Suppressor macrophage (primary cell): ENCODE measurements at regions not wholly inside any gene's neighbourhood (a gene's known extent, or its start where the extent isn't known, plus 50 kb on each side); places are given as distances from the start of the nearest gene placed in this dataset.

Source experiments
- DNase-seq, 4 experiments: peaks; one replicate each; pipeline ENCODE4 v3.0.0-alpha.2; 2020 to 2022

DNA sequence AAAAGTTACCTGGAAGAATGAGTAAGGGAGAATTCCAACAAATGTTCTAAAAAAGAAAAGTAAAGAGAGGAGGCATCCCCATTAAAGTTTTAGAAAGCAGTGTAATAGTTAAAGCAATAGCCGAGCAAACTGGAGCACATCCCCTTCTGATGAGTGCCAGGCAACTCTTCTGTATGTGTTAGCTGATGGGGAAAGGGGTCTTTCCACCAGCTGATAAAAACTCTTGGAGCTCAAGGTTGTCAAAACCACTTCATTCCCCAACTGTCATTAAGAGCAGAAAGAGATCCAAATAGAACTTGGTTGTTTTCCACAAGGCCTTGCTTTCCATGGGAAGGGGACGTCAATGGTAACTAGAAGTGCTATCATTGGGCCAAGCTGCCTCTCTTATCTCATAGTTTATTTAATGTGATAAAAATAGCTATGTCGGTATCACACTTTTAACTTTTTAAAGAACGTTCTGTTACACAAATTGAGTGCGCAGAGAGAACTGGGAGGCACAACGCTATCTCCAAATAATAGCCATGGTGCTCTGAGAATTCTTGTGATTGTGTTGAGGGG lies 116.9 kb downstream of the POLR2M start:
- no peak for DNase-seq

GRCh38 chr15:57824186-57824585 lies 117.7 kb downstream of the POLR2M start:
- no peak for DNase-seq

GRCh38 chr15:57827021-57827420 lies 120.5 kb downstream of the POLR2M start:
- DNase-seq: peak in 1 of 4 experiments; percentile 3

DNA sequence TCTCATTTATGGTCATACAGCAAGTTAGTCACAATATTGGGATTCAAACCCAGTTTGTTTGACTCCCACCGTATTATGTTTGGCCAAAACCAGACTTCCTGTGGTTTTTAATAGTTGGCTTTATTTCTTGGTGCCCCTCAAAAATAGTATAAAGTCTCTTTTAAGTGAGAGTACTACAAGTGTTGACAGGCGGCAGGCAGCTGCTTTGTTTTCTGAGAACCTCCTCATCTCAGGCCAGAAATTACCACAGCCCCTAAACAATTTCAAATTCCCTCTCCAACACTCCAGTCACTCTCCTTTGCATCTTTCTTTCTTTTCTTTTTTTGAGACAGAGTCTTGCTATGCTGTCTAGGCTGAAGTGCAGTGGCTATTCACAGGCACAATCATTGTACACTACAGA lies 121.5 kb downstream of the POLR2M start:
- DNase-seq: no peak

DNA sequence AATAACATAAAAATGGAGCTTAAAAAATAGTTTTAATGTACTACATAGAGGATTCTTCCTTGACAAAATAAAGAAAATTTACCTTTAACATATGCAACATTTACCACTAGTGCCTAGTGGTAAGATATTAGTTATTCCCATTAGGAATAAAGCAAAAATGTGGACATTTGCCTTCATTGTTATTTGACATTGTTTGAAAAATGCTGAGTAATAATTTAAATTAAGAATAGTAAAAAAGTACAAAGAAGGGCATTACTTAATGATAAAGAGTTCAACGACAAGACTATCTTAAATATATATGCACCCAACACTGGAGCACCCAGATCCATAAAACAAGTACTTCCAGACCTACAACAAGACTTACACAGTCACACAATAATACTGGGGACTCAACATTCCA lies 125.7 kb downstream of the POLR2M start:
- DNase-seq: no peak

DNA sequence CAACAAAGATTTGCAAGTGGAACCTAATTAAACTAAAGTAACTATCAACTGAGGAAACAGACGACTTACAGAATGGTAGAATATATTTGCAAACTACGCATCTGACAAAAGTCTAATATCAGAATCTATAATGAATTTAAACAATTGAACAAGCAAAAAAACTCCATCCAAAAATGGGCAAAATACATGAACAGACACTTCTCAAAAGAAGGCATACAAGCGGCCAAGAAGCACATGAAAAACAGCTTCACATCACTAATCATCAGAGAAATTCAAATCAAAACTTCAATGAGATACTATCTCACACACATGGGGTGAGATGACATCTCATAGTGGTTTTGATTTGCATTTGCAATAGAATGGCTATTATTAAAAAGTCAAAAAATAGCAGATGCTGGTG lies 128.6 kb downstream of the POLR2M start:
- no peak for DNase-seq

GRCh38 chr15:57849317-57849716 lies 142.8 kb downstream of the POLR2M start:
- no peak for DNase-seq

GRCh38 chr15:57854531-57854930 lies 148.0 kb downstream of the POLR2M start:
- no peak for DNase-seq

DNA sequence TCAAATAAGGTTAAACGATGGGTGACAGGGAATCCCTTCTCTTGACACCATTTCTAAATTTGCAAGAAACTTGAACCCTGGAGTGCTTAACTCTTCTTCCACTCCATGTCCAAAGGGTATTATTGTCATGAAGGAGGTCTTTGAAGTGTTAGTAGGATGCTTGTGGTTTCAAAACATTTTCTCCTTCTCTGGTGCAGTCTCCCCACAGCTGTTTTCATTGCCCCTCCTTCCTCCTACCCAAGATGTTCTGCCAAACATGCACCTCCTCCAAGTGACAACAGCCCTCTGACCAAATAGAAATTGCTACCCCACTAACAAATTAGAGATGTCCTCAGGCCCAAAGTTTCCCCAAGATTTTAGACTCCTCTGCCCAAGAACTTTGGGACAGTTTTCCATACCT lies 151.4 kb downstream of the POLR2M start:
- DNase-seq: no peak

GRCh38 chr15:57859130-57859685 lies 152.7 kb downstream of the POLR2M start:
- no peak for DNase-seq

DNA sequence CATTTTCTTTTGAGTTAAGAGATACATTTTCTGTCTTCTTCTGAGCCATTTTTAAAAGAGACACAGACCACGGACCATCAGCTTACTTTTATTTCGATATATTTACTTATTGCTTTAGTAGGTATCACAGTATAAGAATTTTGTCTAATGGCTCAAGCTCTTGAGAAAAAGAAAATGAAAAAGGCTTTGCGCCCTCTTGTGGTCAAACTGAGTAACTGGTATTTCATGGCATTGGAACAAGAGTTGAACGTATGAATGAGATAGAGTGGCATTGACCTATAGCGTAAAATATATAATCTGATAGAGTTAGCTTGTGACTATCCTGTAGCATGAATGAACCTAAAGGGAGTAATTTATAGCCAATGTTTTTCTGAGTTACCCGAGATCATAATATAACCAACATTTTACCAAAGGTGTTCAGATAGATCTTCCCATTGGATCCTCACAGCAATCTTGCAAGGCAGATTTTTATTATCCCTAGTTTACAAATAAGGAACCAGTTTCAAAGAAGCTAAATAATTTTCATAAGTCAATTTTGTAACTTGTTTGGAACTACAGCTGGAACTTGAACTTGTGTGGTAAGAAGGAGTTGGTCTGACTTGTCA lies 154.6 kb downstream of the POLR2M start:
- peak; percentile 57 to 81 (median 72) for DNase-seq

- DNase-seq: peak; percentile 23 to 44 (median 40)
Observed at GRCh38 chr15:57861815-57862586, 155.5 kb downstream of the POLR2M start.

DNA sequence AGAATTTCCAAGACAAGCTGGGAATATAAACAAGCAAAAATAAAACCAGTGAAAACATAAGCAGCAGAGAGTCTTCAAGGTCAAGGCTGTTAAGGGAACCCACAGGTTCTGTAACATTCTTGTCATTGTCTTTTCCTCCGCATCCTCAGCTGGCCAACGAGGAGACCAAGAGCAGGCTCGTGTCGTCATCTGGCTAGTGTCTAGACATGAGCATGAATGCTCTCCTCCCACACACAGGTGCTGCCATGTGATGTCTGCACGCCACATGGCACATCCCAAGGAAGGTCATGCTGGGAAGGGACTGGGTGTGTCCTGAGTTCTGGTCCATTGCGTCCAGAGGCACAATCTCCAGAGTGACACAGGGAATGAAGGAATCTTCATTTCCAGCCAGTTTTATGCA lies 156.2 kb downstream of the POLR2M start:
- DNase-seq: no peak

GRCh38 chr15:57865294-57865693 lies 158.8 kb downstream of the POLR2M start:
- DNase-seq: peak in 1 of 4 experiments; percentile 16

GRCh38 chr15:57866149-57866736 lies 159.7 kb downstream of the POLR2M start:
- peak; percentile 75 to 86 (median 82) for DNase-seq

DNA sequence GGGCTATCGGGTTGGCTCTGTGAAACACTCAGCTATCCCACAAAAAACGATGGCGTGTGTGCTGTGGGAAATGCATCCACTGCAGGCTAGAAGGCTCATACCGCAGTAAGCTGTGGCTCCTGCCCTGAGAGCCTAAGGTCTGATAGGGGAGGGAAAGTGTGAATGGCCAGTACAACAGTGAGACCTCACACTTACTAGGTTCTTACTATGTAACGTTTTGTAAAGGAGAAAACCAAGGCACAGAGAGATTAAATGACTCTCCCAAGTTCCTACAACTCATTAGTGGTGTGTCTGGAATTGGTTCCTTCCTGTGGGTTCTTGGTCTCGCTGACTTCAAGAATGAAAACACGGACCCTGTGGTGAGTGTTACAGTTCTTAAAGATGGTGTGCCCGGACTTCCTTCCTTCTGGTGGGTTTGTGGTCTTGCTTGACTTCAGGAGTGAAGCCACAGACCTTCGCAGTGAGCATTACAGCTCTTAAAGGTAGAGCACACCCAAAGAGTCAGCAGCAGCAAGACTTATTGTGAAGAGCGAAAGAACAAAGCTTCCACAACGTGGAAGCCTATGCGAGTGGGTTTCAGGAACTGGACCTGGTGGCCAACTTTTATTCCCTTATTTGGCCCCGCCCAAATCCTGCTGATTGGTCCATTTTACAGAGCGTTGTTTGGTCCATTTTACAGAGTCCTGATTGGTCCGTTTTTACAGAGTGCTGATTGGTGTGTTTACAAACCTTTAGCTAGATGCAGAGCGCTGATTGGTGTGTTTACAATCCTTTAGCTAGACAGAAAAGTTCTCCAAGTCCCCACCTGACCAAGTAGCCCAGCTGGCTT lies 161.7 kb downstream of the POLR2M start:
- DNase-seq: peak in 2 of 4 experiments; percentile 2 to 10

DNA sequence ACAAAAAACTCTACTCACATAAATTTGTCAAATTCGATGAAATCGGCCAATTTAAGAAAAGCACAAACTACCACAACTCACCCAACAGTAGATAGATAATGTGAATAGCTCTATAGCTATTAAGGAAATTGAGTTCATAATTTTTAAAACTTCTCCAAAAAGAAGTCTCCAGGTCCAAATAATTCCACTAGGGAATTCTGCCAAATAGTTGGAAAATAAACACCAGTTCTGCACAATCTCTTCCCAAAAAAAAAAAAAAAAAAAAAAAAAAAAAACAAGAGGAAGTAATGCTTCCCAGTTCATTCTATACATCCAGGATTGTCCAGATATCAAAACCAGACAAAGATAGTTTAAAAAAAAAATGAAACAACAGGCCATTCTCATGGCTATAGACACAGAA lies 164.2 kb downstream of the POLR2M start:
- DNase-seq: no peak

DNA sequence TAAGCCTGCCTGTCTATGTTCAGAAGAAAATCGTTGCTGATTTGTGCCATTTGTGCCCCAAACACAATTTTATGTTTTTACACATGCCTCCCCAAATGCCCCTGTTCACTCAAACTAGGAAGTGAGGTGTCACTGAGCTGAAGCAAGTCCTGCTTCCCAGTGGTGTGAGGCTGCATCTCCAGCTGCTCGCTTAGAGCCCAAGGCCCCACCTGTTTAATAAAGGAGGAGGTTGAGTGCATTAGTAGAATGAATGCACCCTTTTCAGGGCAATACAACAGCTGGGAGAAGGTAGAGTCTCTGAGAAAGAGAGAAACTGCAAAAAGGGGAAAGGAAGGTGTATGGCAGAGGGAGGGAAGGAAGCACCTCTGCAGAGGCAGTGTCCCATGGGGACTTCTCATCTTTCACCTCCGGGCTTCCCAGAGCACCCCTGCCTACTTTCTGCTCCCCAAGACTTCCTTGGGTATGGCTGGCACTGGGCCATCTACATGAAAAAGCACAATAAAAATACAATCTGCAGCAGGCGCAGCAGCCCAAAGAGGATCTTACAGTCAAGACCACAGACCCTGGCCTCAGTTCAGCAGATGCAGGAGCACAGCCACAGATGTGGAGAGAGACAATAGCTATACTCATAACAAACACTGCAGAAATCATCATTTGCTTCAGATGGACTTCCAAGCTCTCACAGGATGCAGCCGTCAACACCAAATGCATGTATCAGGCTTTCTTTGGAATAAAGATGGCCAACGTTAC lies 165.9 kb downstream of the POLR2M start:
- DNase-seq: no peak

DNA sequence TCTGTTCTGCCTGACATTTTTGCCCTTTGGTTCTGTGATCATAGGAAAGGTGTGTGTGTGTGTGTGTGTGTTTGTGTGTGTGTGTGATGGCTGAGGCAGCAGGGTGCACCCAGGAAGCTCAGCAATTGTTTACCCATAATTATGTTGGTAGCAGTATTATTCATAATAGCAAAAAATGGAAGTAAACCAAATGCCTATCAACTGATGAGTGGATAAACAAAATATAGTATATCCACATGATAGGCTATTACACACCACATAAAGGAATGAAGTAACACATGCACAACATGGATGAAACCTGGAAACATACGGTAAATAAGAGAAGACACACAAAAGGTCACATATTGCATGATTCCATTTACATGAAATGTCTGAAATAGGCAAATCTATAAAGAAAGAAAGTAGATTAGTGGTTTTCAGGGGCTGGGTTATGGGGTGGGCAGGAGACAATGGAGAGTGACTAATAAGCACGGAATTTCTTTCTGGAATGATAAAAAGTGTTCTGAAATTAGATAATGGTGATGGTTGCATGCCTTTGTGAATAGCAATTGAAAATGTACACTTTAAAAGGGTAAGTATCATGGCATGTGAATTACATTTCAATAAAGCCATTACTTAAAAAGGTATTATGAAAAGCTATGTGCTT lies 167.2 kb downstream of the POLR2M start:
- no peak for DNase-seq

DNA sequence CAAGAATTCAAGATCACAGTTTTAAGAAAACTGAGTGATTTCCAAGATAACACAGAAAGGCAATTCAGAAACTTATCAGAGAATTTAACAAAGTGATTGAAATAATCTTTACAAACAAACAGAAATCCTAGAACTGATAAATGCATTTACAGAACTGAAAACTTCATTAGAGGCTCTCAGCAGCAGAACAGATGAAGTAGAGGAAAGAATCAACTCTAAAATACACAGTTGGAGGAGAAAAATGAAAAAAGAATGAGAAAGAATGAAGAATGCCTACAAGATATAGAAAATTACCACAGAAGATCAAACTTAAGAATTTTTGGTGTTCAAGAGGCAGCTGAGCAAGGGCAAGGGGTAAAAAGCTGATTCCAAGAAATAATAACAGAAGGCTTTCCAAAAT lies 168.8 kb downstream of the POLR2M start:
- DNase-seq: no peak

DNA sequence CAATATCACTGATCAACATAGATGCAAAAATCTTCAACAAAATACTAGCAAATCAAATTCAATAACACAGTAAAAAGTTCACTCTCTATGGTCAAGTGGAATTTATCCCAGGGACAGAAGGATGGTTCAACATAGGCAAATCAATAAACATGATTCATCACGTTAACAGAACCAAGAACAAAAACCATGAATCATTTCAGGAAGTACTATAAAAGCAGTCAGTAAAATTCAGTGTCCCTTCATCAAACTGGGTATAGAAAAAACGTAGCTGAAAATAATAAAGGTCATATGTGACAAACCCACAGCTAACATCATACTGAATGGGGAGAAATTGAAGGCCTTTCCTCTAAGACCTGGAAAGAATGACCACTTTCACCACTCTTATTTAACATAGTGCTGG lies 172.1 kb downstream of the POLR2M start:
- no peak for DNase-seq
